ENCODE measurements at regions not wholly inside any gene's neighbourhood (a gene's known extent, or its start where the extent isn't known, plus 50 kb on each side); places are given as distances from the start of the nearest gene placed in this dataset.

GRCh38 chrX:69562904-69563578 lies 52.9 kb upstream of the EDA start:
- ChIA-PET POLR2A (ENCODE audit: low non-redundant PET) (no interaction called here), CTCF (no interaction called here)
- no peak for DNase-seq (ENCODE audit: low spot score)
- no peak overlapping the region for H3K27ac ChIP-seq (ENCODE audit: low read depth, low read length, poor library complexity, severe bottlenecking)
- H3K4me1 ChIP-seq (ENCODE audit: insufficient read depth, low read length, poor library complexity, severe bottlenecking): no peaks in the 10 kb centered on the region
- no peaks in the 10 kb centered on the region for H3K9me3 ChIP-seq (ENCODE audit: low read depth, low read length, poor library complexity, severe bottlenecking)
- TF ChIP-seq EZH2 (IDR thresholded peaks at IDR 0.05; ENCODE audit: borderline replicate concordance, low read depth, low read length, poor library complexity, severe bottlenecking) (no peak), CTCF (conservative IDR thresholded peaks at IDR 0.05; ENCODE audit: low read depth, low read length) (no peak)
- H3K27me3 ChIP-seq (replicated peaks; ENCODE audit: insufficient read depth, low read depth, low read length, poor library complexity): no peaks in the 10 kb centered on the region
- no peaks in the 10 kb centered on the region for H3K36me3 ChIP-seq (ENCODE audit: insufficient read depth, low read length, poor library complexity, severe bottlenecking)
- intact Hi-C loops (cut with micrococcal nuclease; ENCODE audit: unreplicated experiment): no loop called here
- BruUV-seq (replicated peaks): no TSS peak
- H3K4me3 ChIP-seq (ENCODE audit: low read depth, low read length, poor library complexity, severe bottlenecking): no peak overlapping the region

- no peak overlapping the region for H3K27ac ChIP-seq (ENCODE audit: low read depth, low read length, poor library complexity, severe bottlenecking)
- ChIA-PET CTCF (no interaction called here), POLR2A (ENCODE audit: low non-redundant PET) (no interaction called here)
- no peaks in the 10 kb centered on the region for H3K9me3 ChIP-seq (ENCODE audit: low read depth, low read length, poor library complexity, severe bottlenecking)
- no TSS peak for BruUV-seq (replicated peaks)
- no peaks in the 10 kb centered on the region for H3K4me1 ChIP-seq (ENCODE audit: insufficient read depth, low read length, poor library complexity, severe bottlenecking)
- intact Hi-C loops (cut with micrococcal nuclease; ENCODE audit: unreplicated experiment): no loop called here
- no peaks in the 10 kb centered on the region for H3K36me3 ChIP-seq (ENCODE audit: insufficient read depth, low read length, poor library complexity, severe bottlenecking)
- TF ChIP-seq EZH2 (IDR thresholded peaks at IDR 0.05; ENCODE audit: borderline replicate concordance, low read depth, low read length, poor library complexity, severe bottlenecking) (no peak), CTCF (conservative IDR thresholded peaks at IDR 0.05; ENCODE audit: low read depth, low read length) (no peak)
- no peak for DNase-seq (ENCODE audit: low spot score)
- H3K4me3 ChIP-seq (ENCODE audit: low read depth, low read length, poor library complexity, severe bottlenecking): no peak overlapping the region
- H3K27me3 ChIP-seq (replicated peaks; ENCODE audit: insufficient read depth, low read depth, low read length, poor library complexity): no peaks in the 10 kb centered on the region
Measured at GRCh38 chrX:69564665-69565064, 51.2 kb upstream of the EDA start.

GRCh38 chrX:69565247-69565815 lies 50.6 kb upstream of the EDA start:
- Histone ChIP-seq H3K4me3 (ENCODE audit: low read depth, low read length, poor library complexity, severe bottlenecking) (no peak overlapping the region), H3K9me3 (ENCODE audit: low read depth, low read length, poor library complexity, severe bottlenecking) (no peaks in the 10 kb centered on the region), H3K27me3 (replicated peaks; ENCODE audit: insufficient read depth, low read depth, low read length, poor library complexity) (no peaks in the 10 kb centered on the region), H3K4me1 (ENCODE audit: insufficient read depth, low read length, poor library complexity, severe bottlenecking) (no peaks in the 10 kb centered on the region), H3K36me3 (ENCODE audit: insufficient read depth, low read length, poor library complexity, severe bottlenecking) (no peaks in the 10 kb centered on the region), H3K27ac (ENCODE audit: low read depth, low read length, poor library complexity, severe bottlenecking) (no peak overlapping the region)
- CTCF ChIA-PET: no interaction called here
- BruUV-seq (replicated peaks): no TSS peak
- POLR2A ChIA-PET (ENCODE audit: low non-redundant PET): no interaction called here
- intact Hi-C loops (cut with micrococcal nuclease; ENCODE audit: unreplicated experiment): no loop called here
- no peak for TF ChIP-seq EZH2 (IDR thresholded peaks at IDR 0.05; ENCODE audit: borderline replicate concordance, low read depth, low read length, poor library complexity, severe bottlenecking)
- TF ChIP-seq CTCF (conservative IDR thresholded peaks at IDR 0.05; ENCODE audit: low read depth, low read length): no peak
- DNase-seq (ENCODE audit: low spot score): no peak

Data from A673 (cell line).